KMS-11 (cell line): ENCODE measurements at regions not wholly inside any gene's neighbourhood (a gene's known extent, or its start where the extent isn't known, plus 50 kb on each side); places are given as distances from the start of the nearest gene placed in this dataset.

ENCODE experiments used
- H2AFZ ChIP-seq: fragments of 200-600 bp; sonication (generic); 2 replicates; pipeline ENCODE4 v1.6.1; 2016; ENCODE audit warnings: antibody characterized with exemption, mixed run types, low read depth
- H3K27ac ChIP-seq: fragments of 200-600 bp; sonication (generic); 2 replicates; pipeline ENCODE4 v1.6.1; 2016; ENCODE audit warnings: mild to moderate bottlenecking, mixed run types
- H3K27me3 ChIP-seq: fragments of 200-600 bp; sonication (generic); 2 replicates; pipeline ENCODE4 v1.6.1; 2017; ENCODE audit warnings: mild to moderate bottlenecking, low read depth, mixed run types, moderate library complexity; ENCODE audit not compliant: insufficient read depth
- H3K36me3 ChIP-seq: fragments of 200-600 bp; sonication (generic); 2 replicates; pipeline ENCODE4 v1.6.1; 2017; ENCODE audit warnings: mild to moderate bottlenecking, mixed run types; ENCODE audit not compliant: insufficient read depth
- H3K4me1 ChIP-seq: fragments of 200-600 bp; sonication (generic); 2 replicates; pipeline ENCODE4 v1.6.1; 2016; ENCODE audit warnings: mild to moderate bottlenecking, low read depth, mixed run types; ENCODE audit not compliant: poor library complexity, severe bottlenecking
- H3K4me2 ChIP-seq: fragments of 200-600 bp; sonication (generic); 2 replicates; pipeline ENCODE4 v1.7.0; 2016; ENCODE audit warnings: mild to moderate bottlenecking, mixed run types
- H3K4me3 ChIP-seq: fragments of 200-600 bp; sonication (generic); IDR thresholded peaks from 2 replicates; pipeline ENCODE4 v1.6.1; 2017; ENCODE audit warnings: low read depth, low read length, mixed read lengths; ENCODE audit not compliant: insufficient read depth
- H3K79me2 ChIP-seq: fragments of 200-600 bp; sonication (generic); 2 replicates; pipeline ENCODE4 v1.6.1; 2016; ENCODE audit warnings: low read depth, mixed run types; ENCODE audit not compliant: insufficient read depth
- H3K9ac ChIP-seq: fragments of 200-600 bp; sonication (generic); 2 replicates; pipeline ENCODE4 v1.6.1; 2016; ENCODE audit warnings: mild to moderate bottlenecking, mixed run types
- H4K20me1 ChIP-seq: fragments of 200-600 bp; sonication (generic); 2 replicates; pipeline ENCODE4 v1.6.1; 2016; ENCODE audit warnings: mild to moderate bottlenecking, mixed run types; ENCODE audit not compliant: insufficient read depth
- CTCF ChIP-seq: fragments of 200-600 bp; sonication (generic); conservative IDR thresholded peaks from 2 replicates; pipeline ENCODE4 v1.6.1; 2017; ENCODE audit warnings: low read depth, mild to moderate bottlenecking, antibody characterized with exemption, low read length, moderate library complexity, mixed read lengths

DNA sequence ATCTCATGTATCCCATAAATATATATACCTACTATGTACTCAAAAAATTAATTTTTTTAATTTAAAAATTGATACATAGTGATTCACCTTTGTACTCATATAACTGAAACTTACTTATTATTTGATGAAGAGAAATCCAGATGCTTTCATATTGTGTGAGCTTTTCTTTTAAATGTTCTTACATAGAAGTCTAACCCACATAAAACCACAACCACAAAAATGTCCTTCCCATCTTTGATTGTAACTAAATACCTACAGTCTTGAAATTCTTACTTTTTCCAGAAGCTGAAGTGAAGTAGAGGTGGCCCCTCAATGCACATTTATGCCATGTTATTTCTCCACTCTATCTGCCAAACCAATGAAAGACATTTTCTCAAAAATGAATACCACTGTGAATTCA, 117.9 kb upstream of the COL5A2 start:
- H3K9ac ChIP-seq = no peak overlapping the region

GRCh38 chr2:189298038-189298437, 118.5 kb upstream of the COL5A2 start:
- no peak overlapping the region for H3K4me2 ChIP-seq
- H3K4me3 ChIP-seq = no peak overlapping the region
- H3K27me3 ChIP-seq = no peaks in the 10 kb centered on the region
- H3K9ac ChIP-seq = no peak overlapping the region
- no peak overlapping the region for H3K27ac ChIP-seq
- H4K20me1 ChIP-seq = no peaks in the 10 kb centered on the region
- H3K36me3 ChIP-seq = no peaks in the 10 kb centered on the region
- peaks cover 8% of the 10 kb centered on the region for H3K4me1 ChIP-seq
- TF ChIP-seq CTCF = no peak
- H3K79me2 ChIP-seq = no peaks in the 10 kb centered on the region
- no peak overlapping the region for H2AFZ ChIP-seq

More for the DNA sequence above, 117.9 kb upstream of the COL5A2 start:
- Histone ChIP-seq H3K79me2 (no peaks in the 10 kb centered on the region), H3K4me1 (peaks cover 8% of the 10 kb centered on the region), H3K4me3 (no peak overlapping the region), H3K27me3 (no peaks in the 10 kb centered on the region), H3K4me2 (no peak overlapping the region), H2AFZ (no peak overlapping the region), H3K36me3 (no peaks in the 10 kb centered on the region), H4K20me1 (no peaks in the 10 kb centered on the region), H3K27ac (no peak overlapping the region)
- no peak for TF ChIP-seq CTCF

- H3K4me3 ChIP-seq = no peak overlapping the region
- H3K27ac ChIP-seq = no peak overlapping the region
- peaks cover 8% of the 10 kb centered on the region for H3K4me1 ChIP-seq
- no peaks in the 10 kb centered on the region for H4K20me1 ChIP-seq
- H3K79me2 ChIP-seq = no peaks in the 10 kb centered on the region
- no peak overlapping the region for H3K4me2 ChIP-seq
- no peak overlapping the region for H3K9ac ChIP-seq
- H3K27me3 ChIP-seq = no peaks in the 10 kb centered on the region
- no peak overlapping the region for H2AFZ ChIP-seq
- H3K36me3 ChIP-seq = no peaks in the 10 kb centered on the region
- no peak for TF ChIP-seq CTCF
Measured at GRCh38 chr2:189298481-189298880, 118.9 kb upstream of the COL5A2 start.

- no peak overlapping the region for H3K4me3 ChIP-seq
- no peaks in the 10 kb centered on the region for H3K79me2 ChIP-seq
- no peak for TF ChIP-seq CTCF
- no peak overlapping the region for H3K9ac ChIP-seq
- no peak overlapping the region for H2AFZ ChIP-seq
- H3K27me3 ChIP-seq = no peaks in the 10 kb centered on the region
- peaks cover 8% of the 10 kb centered on the region for H3K4me1 ChIP-seq
- H3K27ac ChIP-seq = no peak overlapping the region
- H3K4me2 ChIP-seq = no peak overlapping the region
- H4K20me1 ChIP-seq = no peaks in the 10 kb centered on the region
- no peaks in the 10 kb centered on the region for H3K36me3 ChIP-seq
Measured at GRCh38 chr2:189299974-189300373, 120.4 kb upstream of the COL5A2 start.
